ENCODE measurements at regions not wholly inside any gene's neighbourhood (a gene's known extent, or its start where the extent isn't known, plus 50 kb on each side); places are given as distances from the start of the nearest gene placed in this dataset.

DNA sequence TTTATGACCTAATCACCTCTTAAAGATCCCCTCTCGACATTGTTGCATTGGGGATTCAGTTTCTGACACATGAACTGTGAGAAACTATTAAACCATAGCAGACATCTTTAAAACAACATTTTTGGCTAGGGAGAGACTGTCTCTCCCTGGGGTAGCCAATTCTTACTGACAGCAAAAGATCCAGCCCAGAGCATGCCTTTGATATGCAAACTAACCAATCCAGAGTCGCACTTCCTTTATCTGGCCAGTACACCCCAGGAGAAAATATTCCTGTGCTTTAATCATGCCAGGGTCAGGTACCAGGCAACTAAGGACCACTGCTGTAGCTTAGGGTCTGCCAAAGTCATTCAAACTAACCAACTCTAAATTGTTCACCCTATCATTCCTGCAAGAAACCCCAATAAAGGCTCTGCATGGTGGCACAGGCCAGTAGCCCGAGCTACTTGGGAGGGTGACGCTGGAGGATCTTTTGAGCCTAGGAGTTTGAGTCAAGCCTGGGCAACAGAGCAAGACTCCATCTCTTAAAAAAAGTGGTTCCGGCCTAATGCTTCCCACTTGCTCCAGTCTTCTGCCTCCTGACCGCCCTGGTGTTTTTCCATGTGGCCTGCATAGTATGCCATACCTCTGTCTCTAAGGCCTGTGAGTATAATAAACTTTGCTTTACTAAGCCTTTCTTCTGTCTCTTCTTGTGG is 62.3 kb upstream of the DAPK1 start:
- Histone ChIP-seq H2BK15ac (ENCODE audit: low read depth, low read length) (no peak overlapping the region), H3K9me3 (ENCODE audit: control insufficient read depth, low read depth, low read length) (no peaks in the 10 kb centered on the region), H2BK12ac (ENCODE audit: insufficient read length, low read depth, low read length) (no peak overlapping the region), H3K56ac (ENCODE audit: insufficient read length, low read depth, low read length) (no peak overlapping the region), H3K4me2 (ENCODE audit: insufficient read depth, insufficient read length, low read length) (peak overlapping the region; percentile 4), H2BK120ac (ENCODE audit: low read depth, low read length, poor library complexity, severe bottlenecking) (no peak overlapping the region), H3K9ac (ENCODE audit: extremely low read depth, insufficient read length, low read length) (no peak overlapping the region), H3K14ac (ENCODE audit: insufficient read depth, low read length) (no peak overlapping the region), H3K23ac (ENCODE audit: insufficient read length, low read depth, low read length) (no peak overlapping the region), H3T11ph (ENCODE audit: low read length) (no peak overlapping the region), H2BK5ac (ENCODE audit: insufficient read length, low read length) (no peak overlapping the region), H3K27me3 (ENCODE audit: insufficient read depth, low read length) (no peaks in the 10 kb centered on the region; the same call in 1 of the 2 replicates), H2AK5ac (ENCODE audit: insufficient read length, low read length) (no peak overlapping the region), H4K91ac (ENCODE audit: insufficient read length, low read depth, low read length) (no peak overlapping the region), H4K5ac (ENCODE audit: insufficient read length, low read depth, low read length) (no peak overlapping the region), H3K79me1 (ENCODE audit: insufficient read depth, low read depth, low read length, poor library complexity, severe bottlenecking) (no peaks in the 10 kb centered on the region), H3K18ac (ENCODE audit: insufficient read length, low read depth, low read length) (no peak overlapping the region), H3K4me1 (ENCODE audit: insufficient read depth, low read length) (peaks cover 8% of the 10 kb centered on the region), H3K4ac (ENCODE audit: low read depth, low read length) (no peak overlapping the region), H3K27ac (ENCODE audit: insufficient read length, low read depth, low read length) (no peak overlapping the region), H4K8ac (replicated peaks; ENCODE audit: insufficient read length, low read depth, low read length) (no peak overlapping the region), H2AFZ (ENCODE audit: low read length) (no peak overlapping the region), H4K20me1 (ENCODE audit: control insufficient read depth, insufficient read depth, insufficient read length) (no peaks in the 10 kb centered on the region), H3K79me2 (ENCODE audit: insufficient read depth, low read length) (no peaks in the 10 kb centered on the region), H2BK20ac (ENCODE audit: low read depth, low read length, poor library complexity, severe bottlenecking) (no peak overlapping the region), H3K23me2 (ENCODE audit: insufficient read length, low read depth, low read length, poor library complexity, severe bottlenecking) (no peaks in the 10 kb centered on the region)
- no peaks in the 10 kb centered on the region for H3K9me3 Mint-ChIP-seq
- H3K27me3 Mint-ChIP-seq (ENCODE audit: low read depth), result peaks cover 6% of the 10 kb centered on the region
- TF ChIP-seq CTCF (conservative IDR thresholded peaks at IDR 0.05), result no peak
- H3K4me1 Mint-ChIP-seq, result peaks cover 19 to 34% of the 10 kb centered on the region in 2 experiments
- H3K27ac Mint-ChIP-seq, result peak overlapping the region in 1 of 3 experiments; percentile 41; a peak in 1 of 7 replicates
- WGBS (ENCODE audit: extremely low coverage, insufficient read length, low lambda C conversion rate), result no CpG with 5 or more reads among the region's 6 CpGs
- no peak for DNase-seq
- peaks cover 0 to 2% (median 0%) of the 10 kb centered on the region in 3 experiments; a peak in 1 of 7 replicates for H3K36me3 Mint-ChIP-seq (ENCODE audit: insufficient read depth in 1 of 3, low read depth in 3 of 3)
- H3K4me3 Mint-ChIP-seq, result no peak overlapping the region
